Adrenal gland (tissue), 9 donors: ENCODE measurements at regions not wholly inside any gene's neighbourhood (a gene's known extent, or its start where the extent isn't known, plus 50 kb on each side); places are given as distances from the start of the nearest gene placed in this dataset.
"Not testable (repeated sequence)": the region's sequence is repeated elsewhere in the genome, so short reads cannot be mapped to it uniquely, and the experiment has no call there.

ENCODE experiments used
- DNase-seq, 7 donors: peaks; one replicate each; pipeline ENCODE4 v3.0.0-alpha.2; 2019 to 2020
- H3K27ac ChIP-seq, 5 donors: fragments of 200-600 bp; sonication (generic) in 4 of 5; 1 replicate in 3 of 5; 2 replicates in 2 of 5; pipeline versions ENCODE4 v1.5.1 to v1.8.0; 2016 to 2020; ENCODE audit warnings: mild to moderate bottlenecking in 1 of 5
- H3K27me3 ChIP-seq: fragments of 200-600 bp; 2 replicates; pipeline ENCODE4 v1.8.0; 2021
- H3K36me3 ChIP-seq, 2 donors: fragments of 200-600 bp; replicated peaks in 1 of 2; 1 replicate in 1 of 2; 2 replicates in 1 of 2; pipeline versions ENCODE4 v1.5.1 to v1.8.0; 2018 to 2022
- H3K4me1 ChIP-seq, 2 donors: fragments of 200-600 bp; replicated peaks in 1 of 2; 1 replicate in 1 of 2; 2 replicates in 1 of 2; pipeline versions ENCODE4 v1.5.1 to v1.8.0; 2018 to 2021
- H3K4me3 ChIP-seq, 4 donors: fragments of 200-600 bp; sonication (generic) in 3 of 4; one replicate each; pipeline ENCODE4 v1.5.1; 2016 to 2018
- H3K9me3 ChIP-seq, 3 donors: fragments of 200-600 bp; sonication (generic) in 1 of 3; replicated peaks in 1 of 3; 1 replicate in 2 of 3; 2 replicates in 1 of 3; pipeline versions ENCODE4 v1.5.1 to v1.8.0; 2016 to 2021
- POLR2A ChIP-seq, 2 donors: fragments of 450-650 bp; IDR thresholded peaks; one replicate each; pipeline ENCODE4 v1.6.1; 2017; ENCODE audit warnings: antibody characterized with exemption in 2 of 2, mild to moderate bottlenecking in 2 of 2, moderate library complexity in 1 of 2
- WGBS, 4 donors: extraction: QIAGEN DNeasy Blood & Tissue Kit in 2 of 4; methylation state at CpG; one replicate each; pipeline versions ENCODE4 v1.1.5 to v1.1.7; 2013 to 2017; 5-methylcytosine and 5-hydroxymethylcytosine counted together
- intact Hi-C, 2 donors: fragments of 100-400 bp; cut with DNase I; formaldehyde crosslinking; loops; one replicate each; pipeline versions ENCODE4 v1.14.1 to v1.15.0; 2022 to 2023
- TF ChIP-seq, protein P1 (sequence below), 6 experiments: fragments of 450-650 bp in 4 of 6; fragments of 200-600 bp in 2 of 6; sonication (generic) in 1 of 6; IDR thresholded peaks; 1 replicate in 5 of 6; 2 replicates in 1 of 6; pipeline versions ENCODE4 v1.5.1 to v1.8.0; 2016 to 2021; ENCODE audit warnings: antibody characterized with exemption in 6 of 6, mild to moderate bottlenecking in 2 of 6, moderate library complexity in 1 of 6
- donor health status: healthy with polysubstance abuse.
- donor health status: Bipolar disorder and iron deficiency.
- donor health status: DM: yes; HTN: yes; CAD: no.
- donor health status: DM: no; HTN: no; CAD: no.
- donor health status: DM: no; HTN: no; CAD: no.

DNA sequence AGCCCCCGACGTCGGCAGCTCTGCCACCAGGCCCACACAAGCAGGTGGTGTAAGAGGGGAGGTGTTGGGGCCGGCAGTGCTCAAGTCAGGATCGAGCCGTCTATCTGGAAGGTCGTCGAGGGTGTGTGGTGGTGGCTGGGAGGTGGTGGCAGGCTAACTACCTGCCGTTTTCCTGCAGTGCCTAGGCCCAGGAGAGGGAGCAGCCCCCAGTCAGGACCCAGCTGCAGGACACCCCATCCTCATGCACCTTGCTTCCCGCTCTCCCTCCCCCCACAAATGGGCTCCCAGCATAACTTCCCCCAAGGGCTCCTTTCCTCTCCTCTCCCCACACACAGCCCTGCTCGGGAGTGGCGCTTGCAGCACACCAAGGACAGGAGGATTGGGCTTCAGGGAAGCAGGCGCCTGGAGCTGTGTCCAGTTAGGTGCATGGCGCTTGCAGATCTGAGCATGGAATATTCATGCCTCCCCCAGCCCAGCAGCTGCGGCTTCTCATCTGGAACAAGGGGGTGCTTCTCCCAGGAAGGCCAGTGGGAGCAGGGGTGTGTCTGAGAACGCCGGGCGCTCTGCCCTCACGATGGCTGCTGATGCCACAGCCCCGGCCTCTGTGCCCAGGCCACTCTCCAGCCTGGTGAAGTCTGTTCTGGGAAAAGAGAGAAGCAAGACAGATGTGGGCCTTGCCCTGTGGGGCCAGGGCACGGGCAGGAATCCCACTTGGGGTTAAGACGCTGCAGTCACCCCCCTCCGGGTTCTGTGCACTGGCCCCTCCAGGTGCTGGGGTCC, 127.7 kb downstream of the IGLL1 start:
- Histone ChIP-seq H3K9me3 (no peaks in the 10 kb centered on the region), H3K4me3 (no peak overlapping the region), H3K4me1 (no peaks in the 10 kb centered on the region), H3K36me3 (no peaks in the 10 kb centered on the region), H3K27me3 (no peaks in the 10 kb centered on the region), H3K27ac (no peak overlapping the region)
- intact Hi-C loops = no loop called here
- TF ChIP-seq, protein P1, sequence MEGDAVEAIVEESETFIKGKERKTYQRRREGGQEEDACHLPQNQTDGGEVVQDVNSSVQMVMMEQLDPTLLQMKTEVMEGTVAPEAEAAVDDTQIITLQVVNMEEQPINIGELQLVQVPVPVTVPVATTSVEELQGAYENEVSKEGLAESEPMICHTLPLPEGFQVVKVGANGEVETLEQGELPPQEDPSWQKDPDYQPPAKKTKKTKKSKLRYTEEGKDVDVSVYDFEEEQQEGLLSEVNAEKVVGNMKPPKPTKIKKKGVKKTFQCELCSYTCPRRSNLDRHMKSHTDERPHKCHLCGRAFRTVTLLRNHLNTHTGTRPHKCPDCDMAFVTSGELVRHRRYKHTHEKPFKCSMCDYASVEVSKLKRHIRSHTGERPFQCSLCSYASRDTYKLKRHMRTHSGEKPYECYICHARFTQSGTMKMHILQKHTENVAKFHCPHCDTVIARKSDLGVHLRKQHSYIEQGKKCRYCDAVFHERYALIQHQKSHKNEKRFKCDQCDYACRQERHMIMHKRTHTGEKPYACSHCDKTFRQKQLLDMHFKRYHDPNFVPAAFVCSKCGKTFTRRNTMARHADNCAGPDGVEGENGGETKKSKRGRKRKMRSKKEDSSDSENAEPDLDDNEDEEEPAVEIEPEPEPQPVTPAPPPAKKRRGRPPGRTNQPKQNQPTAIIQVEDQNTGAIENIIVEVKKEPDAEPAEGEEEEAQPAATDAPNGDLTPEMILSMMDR (IDR thresholded peaks at IDR 0.05) = no peak
- no peak for TF ChIP-seq POLR2A (IDR thresholded peaks at IDR 0.05)
- DNase-seq = no peak
- WGBS, 4 donors = 72 to 77% (median 76%) methylated on average over 18 to 23 of the region's 23 CpGs

DNA sequence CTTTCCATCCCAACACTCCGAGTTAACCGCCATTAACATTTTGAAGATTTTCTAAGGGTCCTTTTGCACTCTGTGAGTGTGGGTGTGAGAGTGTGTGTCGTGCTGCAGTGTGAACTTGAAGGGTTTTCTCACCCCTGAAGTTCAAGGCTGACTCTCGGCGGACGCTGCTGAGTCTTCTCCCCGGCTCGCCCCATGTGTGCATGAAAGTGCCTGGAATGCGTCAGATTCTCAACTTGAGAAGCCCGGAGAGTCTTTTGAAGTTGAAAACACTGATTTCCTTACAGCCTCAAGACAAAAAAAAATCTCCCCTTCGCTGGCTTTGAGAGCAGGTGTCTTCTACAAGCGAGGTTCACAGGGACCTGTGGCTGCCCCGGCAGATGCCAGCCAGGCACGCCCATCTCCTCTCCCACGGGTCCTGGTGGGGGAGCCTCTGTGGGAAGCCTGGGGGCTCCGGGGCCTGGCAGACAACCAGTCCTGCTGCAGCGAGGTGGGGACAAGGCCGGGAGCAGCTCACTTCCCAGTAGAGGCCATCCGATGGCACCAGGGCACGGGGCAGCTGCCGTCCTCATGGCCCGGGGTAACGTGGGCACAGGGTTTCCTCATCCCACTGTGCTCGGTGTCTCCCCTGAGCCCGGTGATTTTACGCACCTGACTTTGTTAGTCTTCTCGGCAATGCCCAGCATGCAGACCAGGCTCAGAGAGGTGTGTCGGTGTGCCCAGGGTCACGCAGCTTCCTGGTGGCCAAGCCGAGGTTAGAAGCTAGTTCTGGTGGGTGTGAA, 128.4 kb downstream of the IGLL1 start:
- H3K27ac ChIP-seq, DNase-seq, H3K4me1 ChIP-seq, H3K4me3 ChIP-seq, intact Hi-C loops, H3K36me3 ChIP-seq, H3K9me3 ChIP-seq, H3K27me3 ChIP-seq: not testable (repeated sequence)
- WGBS, 4 donors = 65 to 77% (median 71%) methylated on average over 15 to 30 of the region's 30 CpGs

DNA sequence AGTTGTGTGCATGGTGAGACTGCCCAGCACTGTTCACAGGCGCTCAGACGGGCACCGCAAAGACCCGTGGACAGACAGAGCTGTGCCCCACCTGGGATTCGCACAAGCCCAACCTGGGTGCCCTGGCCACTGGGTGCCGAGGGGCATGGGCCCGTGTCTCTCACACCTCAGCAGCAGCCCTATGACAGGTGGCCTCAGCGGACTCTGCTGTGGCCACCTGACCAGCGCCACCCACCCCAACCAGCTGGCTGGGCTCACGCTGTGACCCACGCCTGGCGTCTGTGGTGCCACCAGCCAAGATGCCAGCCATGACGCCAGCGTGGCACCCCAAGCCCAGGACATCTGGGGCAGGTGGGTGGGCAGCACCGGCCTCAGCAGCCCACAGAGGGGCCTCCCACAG, 129.3 kb downstream of the IGLL1 start:
- DNase-seq, H3K4me3 ChIP-seq, H3K27me3 ChIP-seq, H3K36me3 ChIP-seq, H3K27ac ChIP-seq, H3K4me1 ChIP-seq, H3K9me3 ChIP-seq, intact Hi-C loops: not testable (repeated sequence)
- WGBS, 4 donors = 87 to 90% (median 90%) methylated on average over 6 to 15 of the region's 15 CpGs; no CpG with 5 or more reads in 1 of the 4 donors

DNA sequence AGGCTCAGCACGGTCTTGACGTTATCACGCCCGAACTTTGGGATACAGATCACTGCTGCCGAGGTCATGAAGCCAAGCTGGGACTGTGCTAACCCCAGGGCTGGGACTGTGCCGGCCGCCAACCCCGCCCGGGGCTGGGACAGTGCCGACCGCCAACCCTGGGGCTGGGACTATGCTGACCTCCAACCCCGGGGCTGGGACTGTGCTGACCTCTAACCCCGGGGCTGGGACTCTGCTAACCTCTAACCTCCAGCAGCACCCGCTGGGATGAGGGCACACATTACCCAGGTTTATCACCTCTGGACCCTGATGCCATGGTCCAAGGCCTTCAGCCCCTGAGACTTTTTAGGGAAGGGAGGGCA, 129.7 kb downstream of the IGLL1 start:
- Histone ChIP-seq H3K4me3 (no peak overlapping the region), H3K36me3 (no peaks in the 10 kb centered on the region), H3K27me3 (no peaks in the 10 kb centered on the region), H3K27ac (no peak overlapping the region), H3K4me1 (no peaks in the 10 kb centered on the region), H3K9me3 (no peaks in the 10 kb centered on the region)
- DNase-seq = no peak
- TF ChIP-seq, protein P1 (IDR thresholded peaks at IDR 0.05) = no peak
- TF ChIP-seq POLR2A (IDR thresholded peaks at IDR 0.05) = no peak
- 92 to 100% (median 93%) methylated on average over 1 to 14 of the region's 14 CpGs; no CpG with 5 or more reads in 1 of the 4 donors for WGBS, 4 donors
- intact Hi-C loops = no loop called here

DNA sequence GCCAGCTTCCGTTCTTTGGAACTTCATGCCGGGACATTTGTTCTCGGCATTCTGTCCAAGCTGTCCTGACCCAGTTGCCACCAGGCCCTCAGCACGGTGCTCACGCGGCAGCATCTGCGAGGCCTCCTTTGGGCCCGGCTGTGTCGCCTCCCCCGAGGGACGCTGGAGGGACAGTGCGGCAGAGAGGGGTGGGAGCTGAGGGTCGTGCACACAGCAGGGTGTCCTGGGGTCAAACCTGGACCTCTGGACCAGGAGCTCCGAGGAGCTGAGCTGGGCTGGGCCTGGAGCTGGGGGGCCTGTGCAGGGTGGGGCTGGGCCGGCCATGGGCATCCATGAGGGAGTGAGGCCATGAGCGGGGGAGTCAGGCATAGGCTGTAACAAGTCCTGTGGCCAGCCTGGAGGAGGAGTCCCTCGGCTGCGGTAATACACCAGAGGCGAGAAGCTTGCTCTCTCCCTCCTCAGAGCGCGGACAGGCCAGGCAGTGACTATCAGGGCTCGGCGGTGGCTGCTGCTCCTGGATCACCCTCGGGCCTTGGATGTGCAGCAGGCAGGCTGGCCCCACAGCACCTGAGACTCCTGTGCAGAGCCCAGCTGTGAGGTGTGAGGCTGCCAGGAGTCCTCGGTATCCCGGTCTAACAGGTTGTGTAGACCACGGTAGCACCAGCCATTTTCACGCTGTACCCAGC, 130.2 kb downstream of the IGLL1 start:
- H3K4me3 ChIP-seq, H3K4me1 ChIP-seq, intact Hi-C loops, H3K27ac ChIP-seq, DNase-seq, H3K9me3 ChIP-seq, H3K27me3 ChIP-seq, H3K36me3 ChIP-seq: not testable (repeated sequence)
- 82 to 91% (median 87%) methylated on average over 7 to 28 of the region's 28 CpGs for WGBS, 4 donors

DNA sequence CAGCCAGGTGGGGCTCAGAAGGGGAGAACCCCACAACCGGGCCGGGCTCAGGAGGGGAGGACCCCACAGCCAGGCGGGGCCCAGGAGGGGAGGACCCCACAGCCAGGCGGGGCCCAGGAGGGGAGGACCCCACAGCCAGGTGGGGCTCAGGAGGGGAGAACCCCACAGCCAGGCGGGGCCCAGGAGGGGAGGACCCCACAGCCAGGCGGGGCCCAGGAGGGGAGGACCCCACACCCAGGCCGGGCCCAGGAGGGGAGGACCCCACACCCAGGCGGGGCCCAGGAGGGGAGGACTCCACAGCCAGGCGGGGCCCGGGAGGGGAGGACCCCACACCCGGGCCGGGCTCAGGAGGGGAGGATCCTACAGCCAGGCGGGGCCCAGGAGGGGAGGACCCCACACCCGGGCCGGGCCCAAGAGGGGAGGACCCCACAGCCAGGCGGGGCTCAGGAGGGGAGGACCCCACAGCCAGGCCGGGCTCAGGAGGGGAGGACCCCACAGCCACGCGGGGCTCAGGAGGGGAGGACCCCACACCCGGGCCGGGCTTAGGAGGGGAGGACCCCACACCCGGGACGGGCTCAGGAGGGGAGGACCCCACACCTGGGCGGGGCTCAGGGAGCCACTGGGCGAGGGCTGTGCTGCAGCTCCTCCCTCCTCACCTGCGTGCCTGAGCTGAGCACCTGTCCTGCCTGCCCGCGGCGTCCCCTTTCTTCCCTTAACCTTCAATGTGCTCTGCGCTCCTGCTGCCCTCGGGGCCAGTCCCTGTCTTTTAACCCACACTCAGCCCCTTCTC, 131.4 kb downstream of the IGLL1 start:
- WGBS, 4 donors = 70 to 82% (median 78%) methylated on average over 3 to 22 of the region's 31 CpGs
- H3K36me3 ChIP-seq, H3K4me3 ChIP-seq, DNase-seq, H3K27me3 ChIP-seq, intact Hi-C loops, H3K27ac ChIP-seq, H3K9me3 ChIP-seq, H3K4me1 ChIP-seq: not testable (repeated sequence)
